ENCODE measurements at regions not wholly inside any gene's neighbourhood (a gene's known extent, or its start where the extent isn't known, plus 50 kb on each side); places are given as distances from the start of the nearest gene placed in this dataset.

DNA sequence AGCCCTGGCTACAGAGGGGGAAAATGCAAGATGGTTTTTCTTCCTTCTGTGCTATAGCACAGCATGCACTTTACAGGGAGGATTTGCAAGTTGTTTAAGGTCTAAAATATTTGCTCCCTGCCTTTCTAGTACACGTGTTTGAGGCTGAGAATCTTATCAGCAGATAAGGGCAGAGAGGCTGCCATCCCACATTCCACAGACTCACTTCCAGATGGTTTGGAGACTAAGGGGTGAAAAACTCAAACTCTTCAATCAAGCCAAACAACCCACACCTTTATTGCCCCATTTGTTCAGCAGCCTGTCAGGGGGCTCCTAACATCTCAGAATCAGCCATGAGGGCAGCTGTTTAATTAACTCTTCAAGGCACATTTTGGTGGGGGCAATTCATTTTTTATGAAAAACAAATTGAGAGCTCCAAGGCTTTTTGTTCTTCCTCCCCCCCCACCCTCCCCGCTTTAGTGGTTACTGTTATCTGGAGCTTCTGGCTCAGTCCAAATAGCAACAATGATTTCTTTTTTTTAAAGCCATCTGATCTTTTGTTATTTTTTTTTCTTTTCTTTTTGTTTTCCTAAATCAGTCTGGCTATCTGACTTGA, 242.6 kb upstream of the NT5C1B start:
- TF ChIP-seq, protein P1, sequence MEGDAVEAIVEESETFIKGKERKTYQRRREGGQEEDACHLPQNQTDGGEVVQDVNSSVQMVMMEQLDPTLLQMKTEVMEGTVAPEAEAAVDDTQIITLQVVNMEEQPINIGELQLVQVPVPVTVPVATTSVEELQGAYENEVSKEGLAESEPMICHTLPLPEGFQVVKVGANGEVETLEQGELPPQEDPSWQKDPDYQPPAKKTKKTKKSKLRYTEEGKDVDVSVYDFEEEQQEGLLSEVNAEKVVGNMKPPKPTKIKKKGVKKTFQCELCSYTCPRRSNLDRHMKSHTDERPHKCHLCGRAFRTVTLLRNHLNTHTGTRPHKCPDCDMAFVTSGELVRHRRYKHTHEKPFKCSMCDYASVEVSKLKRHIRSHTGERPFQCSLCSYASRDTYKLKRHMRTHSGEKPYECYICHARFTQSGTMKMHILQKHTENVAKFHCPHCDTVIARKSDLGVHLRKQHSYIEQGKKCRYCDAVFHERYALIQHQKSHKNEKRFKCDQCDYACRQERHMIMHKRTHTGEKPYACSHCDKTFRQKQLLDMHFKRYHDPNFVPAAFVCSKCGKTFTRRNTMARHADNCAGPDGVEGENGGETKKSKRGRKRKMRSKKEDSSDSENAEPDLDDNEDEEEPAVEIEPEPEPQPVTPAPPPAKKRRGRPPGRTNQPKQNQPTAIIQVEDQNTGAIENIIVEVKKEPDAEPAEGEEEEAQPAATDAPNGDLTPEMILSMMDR (IDR thresholded peaks at IDR 0.05; ENCODE audit: low read length, missing control alignments), result no peak
- DNase-seq (ENCODE audit: low read depth), result peak; percentile 43
- H3K4me3 ChIP-seq (replicated peaks; ENCODE audit: low read depth, low read length), result no peak overlapping the region

DNA sequence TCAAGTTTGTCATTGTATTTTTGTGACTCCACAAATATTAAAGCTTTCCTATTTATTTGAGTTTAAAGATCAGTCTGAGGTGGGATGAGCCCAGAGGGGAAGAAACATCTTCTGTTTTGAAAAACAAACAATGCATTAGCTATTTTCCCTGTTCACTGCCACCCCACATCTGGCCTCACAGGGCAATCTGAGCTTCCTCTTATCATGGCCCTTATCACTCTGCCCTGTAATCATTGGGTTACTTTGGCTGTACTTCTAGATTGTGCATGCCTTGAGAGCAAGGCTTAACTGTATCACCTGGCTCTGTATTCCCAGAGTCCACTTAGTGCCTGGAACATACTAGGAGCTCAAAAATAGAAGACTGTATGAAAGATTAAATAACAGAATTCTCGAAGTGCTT, 241.6 kb upstream of the NT5C1B start:
- no peak for DNase-seq (ENCODE audit: low read depth)
- TF ChIP-seq, protein P1 (IDR thresholded peaks at IDR 0.05; ENCODE audit: low read length, missing control alignments), result no peak
- no peak overlapping the region for H3K4me3 ChIP-seq (replicated peaks; ENCODE audit: low read depth, low read length)

DNA sequence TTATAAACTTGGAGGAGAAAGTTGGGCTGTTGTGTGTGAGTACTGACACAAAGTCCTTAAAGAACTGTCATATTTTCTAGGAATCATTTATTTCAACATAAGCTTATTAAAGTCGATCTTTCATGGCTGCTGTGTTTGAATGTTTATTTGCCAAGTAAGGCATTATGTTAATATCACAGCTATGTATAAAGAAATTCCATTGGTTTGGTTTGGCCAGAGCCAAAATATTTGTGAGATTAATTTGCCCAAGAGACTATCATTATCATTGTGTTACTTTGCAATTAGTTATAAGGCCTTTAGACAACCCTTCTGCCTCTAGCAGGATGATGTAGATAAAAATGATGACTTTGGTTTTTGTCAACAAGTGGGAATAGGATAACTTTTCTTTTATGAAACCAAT, 240.6 kb upstream of the NT5C1B start:
- TF ChIP-seq, protein P1 (IDR thresholded peaks at IDR 0.05; ENCODE audit: low read length, missing control alignments), result no peak
- H3K4me3 ChIP-seq (replicated peaks; ENCODE audit: low read depth, low read length), result no peak overlapping the region
- DNase-seq (ENCODE audit: low read depth), result no peak

DNA sequence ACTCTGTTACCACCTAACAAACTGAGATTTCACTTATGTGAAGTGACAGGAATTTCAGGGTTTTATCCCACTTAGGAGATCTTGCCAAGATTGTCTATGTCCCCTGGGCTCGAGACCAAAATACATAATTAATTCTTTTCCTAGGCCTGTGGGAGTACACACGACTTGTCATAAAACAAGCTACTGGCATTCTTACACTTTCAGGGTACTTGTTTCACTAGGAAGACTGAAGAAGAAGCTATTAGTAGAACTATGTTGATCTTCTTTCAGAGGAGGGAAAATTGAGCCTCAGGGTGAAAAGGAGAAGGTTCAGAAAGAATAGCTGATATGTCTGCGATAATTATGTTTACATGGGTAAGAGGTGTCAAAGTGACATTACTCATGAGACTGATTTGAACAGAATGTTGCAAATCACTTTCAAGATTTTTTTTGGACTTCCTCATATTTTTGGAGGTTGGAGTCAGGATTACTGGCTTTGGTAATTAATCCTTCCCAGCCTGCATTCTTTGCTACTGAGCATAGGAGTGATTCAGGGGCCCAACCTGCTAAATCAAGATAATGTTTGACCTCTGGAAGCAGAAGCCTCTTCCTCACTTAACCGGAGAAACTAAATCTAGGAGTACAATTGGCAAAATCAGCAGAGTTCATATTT, 240.0 kb upstream of the NT5C1B start:
- TF ChIP-seq, protein P1 (IDR thresholded peaks at IDR 0.05; ENCODE audit: low read length, missing control alignments), result no peak
- peak; percentile 23 for DNase-seq (ENCODE audit: low read depth)
- H3K4me3 ChIP-seq (replicated peaks; ENCODE audit: low read depth, low read length), result no peak overlapping the region

DNA sequence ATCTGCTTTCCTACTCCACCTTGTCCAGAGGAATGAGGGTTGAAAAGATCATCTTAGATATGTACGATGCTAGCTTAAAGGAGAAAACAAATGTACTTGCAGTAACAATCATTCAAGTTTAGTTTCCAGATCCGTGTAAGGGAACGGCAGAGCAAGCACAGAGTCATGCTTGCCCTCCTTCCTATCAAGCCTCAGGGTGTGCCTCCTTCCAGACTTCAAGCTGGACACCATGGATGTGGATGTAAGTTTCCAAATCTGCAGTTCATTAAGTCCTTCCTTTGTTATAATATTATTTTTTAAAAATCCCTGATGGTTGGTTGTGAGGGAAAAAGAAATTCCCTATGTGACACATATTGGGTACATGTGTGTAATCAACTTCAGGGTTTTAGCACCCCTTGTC, 238.9 kb upstream of the NT5C1B start:
- no peak for DNase-seq (ENCODE audit: low read depth)
- H3K4me3 ChIP-seq (replicated peaks; ENCODE audit: low read depth, low read length), result no peak overlapping the region
- TF ChIP-seq, protein P1 (IDR thresholded peaks at IDR 0.05; ENCODE audit: low read length, missing control alignments), result no peak

DNA sequence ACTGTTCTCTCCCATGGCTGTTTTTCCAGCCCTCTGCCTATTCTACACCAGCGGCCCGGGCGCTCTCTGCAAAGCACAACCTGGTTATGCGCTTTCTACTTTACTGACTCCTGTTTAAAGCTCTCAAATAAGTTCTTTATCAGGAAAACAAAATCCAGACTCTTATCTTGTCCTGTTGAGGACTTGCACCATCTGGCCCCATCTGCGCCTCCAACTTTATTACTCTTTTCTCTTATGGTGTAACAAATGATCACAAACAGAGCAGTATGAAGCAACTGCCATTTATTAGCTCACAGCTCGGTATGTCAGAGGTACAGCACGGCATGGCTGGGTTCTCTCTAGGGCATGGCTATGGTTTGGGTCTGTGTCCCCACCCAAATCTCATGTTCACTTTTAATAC, 236.5 kb upstream of the NT5C1B start:
- H3K4me3 ChIP-seq (replicated peaks; ENCODE audit: low read depth, low read length), result no peak overlapping the region
- TF ChIP-seq, protein P1 (IDR thresholded peaks at IDR 0.05; ENCODE audit: low read length, missing control alignments), result no peak
- no peak for DNase-seq (ENCODE audit: low read depth)

DNA sequence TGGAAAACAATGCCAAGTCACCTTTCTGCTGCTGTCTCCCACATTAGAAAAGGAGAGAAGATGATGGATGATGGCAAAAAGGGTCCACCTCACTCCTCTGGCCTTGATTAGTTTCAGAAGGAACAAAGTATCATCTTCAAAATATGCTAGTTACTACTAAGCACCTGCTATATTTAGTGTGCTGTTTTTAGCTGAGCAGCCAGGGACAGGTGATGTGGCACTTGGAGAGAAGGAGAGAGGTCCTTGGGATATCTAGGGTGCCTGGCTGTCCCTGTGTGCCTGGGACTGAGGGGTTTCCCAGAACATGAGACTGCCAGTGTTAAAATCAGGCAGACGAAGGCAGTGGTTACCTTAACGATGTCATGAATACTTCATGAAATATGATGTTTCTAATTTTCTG, 235.5 kb upstream of the NT5C1B start:
- no peak overlapping the region for H3K4me3 ChIP-seq (replicated peaks; ENCODE audit: low read depth, low read length)
- TF ChIP-seq, protein P1 (IDR thresholded peaks at IDR 0.05; ENCODE audit: low read length, missing control alignments), result no peak
- no peak for DNase-seq (ENCODE audit: low read depth)

All from fibroblast of pulmonary artery (primary cell).